Upper lobe of left lung (tissue), 6 donors: ENCODE measurements at regions not wholly inside any gene's neighbourhood (a gene's known extent, or its start where the extent isn't known, plus 50 kb on each side); places are given as distances from the start of the nearest gene placed in this dataset.

ENCODE experiments used
- ATAC-seq, 2 donors: fragments of 200-7000 bp; cut with Tn5 transposase; one replicate each; pipeline ENCODE4 v1.9.1; 2022; ENCODE audit warnings: mild to moderate bottlenecking in 2 of 2, moderate library complexity in 2 of 2; ENCODE audit not compliant: low FRiP score in 2 of 2
- DNase-seq, 2 donors: peaks; one replicate each; pipeline ENCODE4 v3.0.0-alpha.2; 2019 to 2020
- H3K27ac ChIP-seq, 4 donors: fragments of 200-600 bp; sonication (generic); one replicate each; pipeline ENCODE4 v1.5.1; 2016 to 2019
- H3K27me3 ChIP-seq, 4 donors: fragments of 200-600 bp; sonication (generic); one replicate each; pipeline ENCODE4 v1.5.1; 2017 to 2019
- H3K36me3 ChIP-seq, 4 donors: fragments of 200-600 bp; sonication (generic); one replicate each; pipeline ENCODE4 v1.5.1; 2016 to 2019
- H3K4me1 ChIP-seq, 4 donors: fragments of 200-600 bp; sonication (generic); one replicate each; pipeline ENCODE4 v1.5.1; 2018 to 2019
- H3K4me3 ChIP-seq, 4 donors: fragments of 200-600 bp; sonication (generic); one replicate each; pipeline ENCODE4 v1.5.1; 2017 to 2019; ENCODE audit warnings: mild to moderate bottlenecking in 2 of 4, moderate library complexity in 1 of 4
- H3K9me3 ChIP-seq, 4 donors: fragments of 200-600 bp; sonication (generic); one replicate each; pipeline ENCODE4 v1.5.1; 2018 to 2019
- EP300 ChIP-seq, 4 donors: sonication (generic); formaldehyde crosslinking; IDR thresholded peaks; one replicate each; pipeline ENCODE4 v1.5.1; 2017; ENCODE audit warnings: antibody characterized with exemption in 4 of 4, control low read depth in 2 of 4
- POLR2A ChIP-seq, 4 donors: fragments of 450-650 bp; IDR thresholded peaks; one replicate each; pipeline ENCODE4 v1.5.1; 2016 to 2017; ENCODE audit warnings: antibody characterized with exemption in 4 of 4, mild to moderate bottlenecking in 2 of 4
- POLR2AphosphoS5 ChIP-seq, 2 donors: sonication (generic); formaldehyde crosslinking; IDR thresholded peaks; one replicate each; pipeline ENCODE4 v1.5.1; 2017; ENCODE audit warnings: antibody characterized with exemption in 2 of 2
- WGBS, 2 donors: methylation state at CpG; one replicate each; pipeline ENCODE4 v1.1.5; 2017 to 2018; 5-methylcytosine and 5-hydroxymethylcytosine counted together
- TF ChIP-seq, protein P1 (sequence below), 6 experiments: fragments of 450-650 bp in 4 of 6; fragments of 200-600 bp in 2 of 6; sonication (generic) in 2 of 6; IDR thresholded peaks; one replicate each; pipeline ENCODE4 v1.5.1; 2016 to 2019; ENCODE audit warnings: antibody characterized with exemption in 6 of 6
- donor health status: DM: no; HTN: no; CAD: no; lungs with moderate emphysema.
- donor health status: DM: no; HTN: yes; CAD: no; lungs with severe emphysema.

DNA sequence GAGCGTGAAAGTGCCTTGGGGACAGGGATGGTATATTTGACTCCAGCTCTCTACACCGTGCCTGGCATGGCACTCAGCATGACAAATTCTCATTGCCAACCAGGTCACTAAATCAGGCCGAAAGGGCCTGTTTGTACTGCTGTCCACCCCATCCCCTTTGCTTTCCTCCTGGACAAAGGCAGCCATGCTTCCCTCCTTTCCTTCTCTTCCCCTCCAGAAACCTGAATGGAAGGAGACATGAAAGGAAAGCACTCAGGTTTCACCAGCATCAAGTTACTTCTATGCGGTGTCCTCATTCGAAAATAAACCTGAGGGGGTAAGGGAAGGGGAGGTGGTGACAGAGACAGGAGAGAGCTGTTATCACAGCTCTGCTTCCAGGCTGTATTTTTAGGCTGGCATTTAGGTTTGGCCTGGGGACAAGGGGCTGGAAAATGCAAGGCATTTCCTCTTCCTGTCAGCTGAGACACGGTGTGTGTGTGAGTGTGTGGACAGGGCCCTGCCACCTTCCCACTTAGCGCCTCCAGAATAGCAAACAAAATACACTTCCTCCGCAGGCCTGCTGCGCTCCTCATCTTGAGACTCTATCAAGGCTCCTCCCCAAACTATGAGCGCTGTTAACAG lies 79.9 kb upstream of the COL13A1 start:
- H3K27me3 ChIP-seq = no peaks in the 10 kb centered on the region
- no peaks in the 10 kb centered on the region for H3K36me3 ChIP-seq
- no peak for DNase-seq
- H3K27ac ChIP-seq = no peak overlapping the region
- H3K4me1 ChIP-seq = peaks cover 0 to 8% (median 4%) of the 10 kb centered on the region in 4 donors
- no peak for TF ChIP-seq POLR2A (IDR thresholded peaks at IDR 0.05)
- TF ChIP-seq, protein P1, sequence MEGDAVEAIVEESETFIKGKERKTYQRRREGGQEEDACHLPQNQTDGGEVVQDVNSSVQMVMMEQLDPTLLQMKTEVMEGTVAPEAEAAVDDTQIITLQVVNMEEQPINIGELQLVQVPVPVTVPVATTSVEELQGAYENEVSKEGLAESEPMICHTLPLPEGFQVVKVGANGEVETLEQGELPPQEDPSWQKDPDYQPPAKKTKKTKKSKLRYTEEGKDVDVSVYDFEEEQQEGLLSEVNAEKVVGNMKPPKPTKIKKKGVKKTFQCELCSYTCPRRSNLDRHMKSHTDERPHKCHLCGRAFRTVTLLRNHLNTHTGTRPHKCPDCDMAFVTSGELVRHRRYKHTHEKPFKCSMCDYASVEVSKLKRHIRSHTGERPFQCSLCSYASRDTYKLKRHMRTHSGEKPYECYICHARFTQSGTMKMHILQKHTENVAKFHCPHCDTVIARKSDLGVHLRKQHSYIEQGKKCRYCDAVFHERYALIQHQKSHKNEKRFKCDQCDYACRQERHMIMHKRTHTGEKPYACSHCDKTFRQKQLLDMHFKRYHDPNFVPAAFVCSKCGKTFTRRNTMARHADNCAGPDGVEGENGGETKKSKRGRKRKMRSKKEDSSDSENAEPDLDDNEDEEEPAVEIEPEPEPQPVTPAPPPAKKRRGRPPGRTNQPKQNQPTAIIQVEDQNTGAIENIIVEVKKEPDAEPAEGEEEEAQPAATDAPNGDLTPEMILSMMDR (IDR thresholded peaks at IDR 0.05) = no peak
- no peak for TF ChIP-seq EP300 (IDR thresholded peaks at IDR 0.05)
- TF ChIP-seq POLR2AphosphoS5 (IDR thresholded peaks at IDR 0.05) = no peak
- WGBS, 2 donors = 40 to 55% methylated on average over 9 of the region's 10 CpGs
- no peaks in the 10 kb centered on the region for H3K9me3 ChIP-seq
- peak; percentile 11 to 71 for ATAC-seq
- H3K4me3 ChIP-seq = no peak overlapping the region

DNA sequence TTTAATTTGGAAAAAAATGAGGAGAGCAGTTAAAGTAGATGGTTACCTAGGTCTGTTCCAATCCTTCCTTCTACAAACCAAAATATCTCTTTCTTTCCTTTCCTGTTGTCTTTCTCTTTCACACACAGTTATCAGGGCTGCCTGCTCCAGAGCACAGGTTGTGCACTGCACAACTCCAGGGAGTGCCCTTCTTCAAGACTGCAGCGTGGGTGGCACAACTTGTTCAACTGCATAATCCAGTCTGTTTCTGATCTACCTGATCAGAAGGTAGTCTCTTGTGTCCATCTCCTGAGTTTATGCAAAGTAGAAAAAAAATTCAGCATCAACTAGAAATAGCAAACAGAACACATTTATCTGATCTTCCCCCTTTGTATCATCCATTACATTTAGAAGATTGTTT lies 78.1 kb upstream of the COL13A1 start:
- WGBS, 2 donors = 67 to 77% methylated on average over 1 of the region's 1 CpG
- no peak for ATAC-seq

DNA sequence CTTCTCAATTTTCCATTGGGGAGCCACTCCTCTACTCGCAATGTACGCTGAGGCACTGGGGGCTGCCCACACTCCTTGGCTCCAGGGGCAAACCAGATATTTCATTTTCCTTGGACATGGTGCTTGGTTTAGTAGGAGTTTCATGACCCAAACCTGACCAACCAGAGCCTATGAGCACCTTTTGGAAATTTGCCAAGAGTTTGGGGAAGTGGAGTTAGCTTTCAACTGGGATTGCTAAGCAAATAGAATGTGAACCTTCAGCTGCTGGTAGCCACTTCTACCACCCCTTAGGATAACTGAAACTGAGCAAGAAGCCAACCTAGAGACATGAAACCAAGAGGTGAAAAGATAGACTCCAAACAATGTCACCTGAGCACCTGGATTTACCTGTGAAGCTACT lies 74.9 kb upstream of the COL13A1 start:
- WGBS, 2 donors = 95 to 97% methylated on average over 2 of the region's 2 CpGs
- no peak overlapping the region for H3K4me3 ChIP-seq

More for the DNA sequence above, 78.1 kb upstream of the COL13A1 start:
- Histone ChIP-seq H3K27me3 (no peaks in the 10 kb centered on the region), H3K9me3 (no peaks in the 10 kb centered on the region), H3K4me3 (no peak overlapping the region), H3K36me3 (no peaks in the 10 kb centered on the region), H3K27ac (no peak overlapping the region), H3K4me1 (peaks cover 0 to 15% (median 7%) of the 10 kb centered on the region in 4 donors)
- DNase-seq = no peak
- TF ChIP-seq, protein P1 (IDR thresholded peaks at IDR 0.05) = no peak
- no peak for TF ChIP-seq POLR2A (IDR thresholded peaks at IDR 0.05)
- no peak for TF ChIP-seq EP300 (IDR thresholded peaks at IDR 0.05)
- TF ChIP-seq POLR2AphosphoS5 (IDR thresholded peaks at IDR 0.05) = no peak

DNA sequence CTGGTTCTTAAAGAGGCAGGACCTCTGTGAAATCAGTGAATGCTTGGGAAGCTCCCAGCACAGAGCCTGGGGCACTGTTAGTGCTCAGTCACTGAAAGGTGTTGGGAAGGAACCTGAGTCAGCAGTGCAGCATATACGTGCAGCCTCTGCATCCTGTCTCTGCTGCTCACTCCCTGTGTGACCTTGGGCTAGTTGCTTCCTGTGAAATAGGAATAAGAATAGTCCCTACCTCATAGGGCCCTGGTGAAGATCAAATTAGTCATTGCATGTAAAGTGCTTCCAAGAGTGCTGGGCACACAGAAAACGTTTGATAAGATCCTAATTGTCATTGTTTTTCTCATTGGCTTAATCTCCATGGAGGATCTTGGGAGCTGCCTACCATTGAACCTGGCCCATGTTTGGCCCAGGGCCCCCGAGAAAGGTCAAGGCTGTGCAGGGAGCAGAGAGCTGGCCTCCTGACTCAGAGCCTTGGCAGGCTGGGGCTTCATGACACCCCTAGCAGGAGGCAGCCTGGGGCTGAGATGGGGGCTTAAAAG lies 73.3 kb upstream of the COL13A1 start:
- H3K27me3 ChIP-seq = no peaks in the 10 kb centered on the region
- no peaks in the 10 kb centered on the region for H3K9me3 ChIP-seq
- ATAC-seq (no peak), DNase-seq (no peak)
- peak overlapping the region in 1 of 4 donors; percentile 4 for H3K27ac ChIP-seq
- 15 to 27% methylated on average over 3 of the region's 3 CpGs for WGBS, 2 donors
- H3K4me3 ChIP-seq = no peak overlapping the region
- H3K36me3 ChIP-seq = no peaks in the 10 kb centered on the region
- H3K4me1 ChIP-seq = peaks cover 0 to 33% (median 11%) of the 10 kb centered on the region in 4 donors
- TF ChIP-seq EP300 (IDR thresholded peaks at IDR 0.05) (no peak), POLR2A (IDR thresholded peaks at IDR 0.05) (no peak), POLR2AphosphoS5 (IDR thresholded peaks at IDR 0.05) (no peak)
- TF ChIP-seq, protein P1 (IDR thresholded peaks at IDR 0.05) = no peak

More for the DNA sequence above, 74.9 kb upstream of the COL13A1 start:
- DNase-seq (no peak), ATAC-seq (no peak)
- Histone ChIP-seq H3K4me1 (peaks cover 0 to 35% (median 14%) of the 10 kb centered on the region in 4 donors), H3K9me3 (no peaks in the 10 kb centered on the region), H3K27ac (no peak overlapping the region), H3K36me3 (no peaks in the 10 kb centered on the region), H3K27me3 (no peaks in the 10 kb centered on the region)
- TF ChIP-seq POLR2A (IDR thresholded peaks at IDR 0.05) (no peak), POLR2AphosphoS5 (IDR thresholded peaks at IDR 0.05) (no peak), EP300 (IDR thresholded peaks at IDR 0.05) (no peak)
- TF ChIP-seq, protein P1 (IDR thresholded peaks at IDR 0.05) = no peak
